ENCODE measurements at regions not wholly inside any gene's neighbourhood (a gene's known extent, or its start where the extent isn't known, plus 50 kb on each side); places are given as distances from the start of the nearest gene placed in this dataset.

- TF ChIP-seq E2F6 (IDR thresholded peaks at IDR 0.05; ENCODE audit: borderline replicate concordance, low read depth) (0 out of 2 replicates have a peak, but pooled peaks have one; percentile 30), TP53 (CRISPR knock-in tag; IDR thresholded peaks at IDR 0.05) (no peak), JUN (IDR thresholded peaks at IDR 0.05) (no peak), RAD21 (conservative IDR thresholded peaks at IDR 0.05 in 1 of 2, IDR thresholded peaks at IDR 0.05 in 1 of 2) (no peak), SMC3 (IDR thresholded peaks at IDR 0.05) (no peak)
- TF ChIP-seq, protein P1, sequence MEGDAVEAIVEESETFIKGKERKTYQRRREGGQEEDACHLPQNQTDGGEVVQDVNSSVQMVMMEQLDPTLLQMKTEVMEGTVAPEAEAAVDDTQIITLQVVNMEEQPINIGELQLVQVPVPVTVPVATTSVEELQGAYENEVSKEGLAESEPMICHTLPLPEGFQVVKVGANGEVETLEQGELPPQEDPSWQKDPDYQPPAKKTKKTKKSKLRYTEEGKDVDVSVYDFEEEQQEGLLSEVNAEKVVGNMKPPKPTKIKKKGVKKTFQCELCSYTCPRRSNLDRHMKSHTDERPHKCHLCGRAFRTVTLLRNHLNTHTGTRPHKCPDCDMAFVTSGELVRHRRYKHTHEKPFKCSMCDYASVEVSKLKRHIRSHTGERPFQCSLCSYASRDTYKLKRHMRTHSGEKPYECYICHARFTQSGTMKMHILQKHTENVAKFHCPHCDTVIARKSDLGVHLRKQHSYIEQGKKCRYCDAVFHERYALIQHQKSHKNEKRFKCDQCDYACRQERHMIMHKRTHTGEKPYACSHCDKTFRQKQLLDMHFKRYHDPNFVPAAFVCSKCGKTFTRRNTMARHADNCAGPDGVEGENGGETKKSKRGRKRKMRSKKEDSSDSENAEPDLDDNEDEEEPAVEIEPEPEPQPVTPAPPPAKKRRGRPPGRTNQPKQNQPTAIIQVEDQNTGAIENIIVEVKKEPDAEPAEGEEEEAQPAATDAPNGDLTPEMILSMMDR (IDR thresholded peaks at IDR 0.05): no peak
- TF ChIP-seq, protein P2, sequence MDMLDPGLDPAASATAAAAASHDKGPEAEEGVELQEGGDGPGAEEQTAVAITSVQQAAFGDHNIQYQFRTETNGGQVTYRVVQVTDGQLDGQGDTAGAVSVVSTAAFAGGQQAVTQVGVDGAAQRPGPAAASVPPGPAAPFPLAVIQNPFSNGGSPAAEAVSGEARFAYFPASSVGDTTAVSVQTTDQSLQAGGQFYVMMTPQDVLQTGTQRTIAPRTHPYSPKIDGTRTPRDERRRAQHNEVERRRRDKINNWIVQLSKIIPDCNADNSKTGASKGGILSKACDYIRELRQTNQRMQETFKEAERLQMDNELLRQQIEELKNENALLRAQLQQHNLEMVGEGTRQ (IDR thresholded peaks at IDR 0.05): no peak
Measured at GRCh38 chr11:45354976-45355705, 69.0 kb upstream of the SYT13 start.
